BJ (cell line): ENCODE measurements at regions not wholly inside any gene's neighbourhood (a gene's known extent, or its start where the extent isn't known, plus 50 kb on each side); places are given as distances from the start of the nearest gene placed in this dataset.

Source experiments
- CTCF ChIA-PET: fragments of 350-600 bp; formaldehyde crosslinking; extraction: SDS; loops from one replicate; lab custom pipeline; 2021; ENCODE audit warnings: antibody characterized with exemption, inconsistent platforms; lab: Yijun Ruan, JAX
- POLR2A ChIA-PET: fragments of 300-600 bp; sonication (Branson Sonifier 250); formaldehyde crosslinking; extraction: SDS; loops from one replicate; lab custom pipeline; 2021; ENCODE audit warnings: antibody characterized with exemption; lab: Charles Lee
- DNase-seq: peaks from one replicate; pipeline ENCODE4 v3.0.0-alpha.2; 2011; ENCODE audit warnings: low read depth
- H3K27me3 ChIP-seq: 2 replicates; pipeline ENCODE4 v1.6.0; 2011; ENCODE audit warnings: low read length; ENCODE audit not compliant: control insufficient read depth, insufficient read depth
- H3K36me3 ChIP-seq: 2 replicates; pipeline ENCODE4 v1.5.1; 2011; ENCODE audit warnings: low read length; ENCODE audit not compliant: control insufficient read depth, insufficient read depth
- H3K4me3 ChIP-seq: 2 replicates; pipeline ENCODE4 v1.5.1; 2011; ENCODE audit warnings: low read depth, mild to moderate bottlenecking, control low read depth, low read length
- CTCF ChIP-seq: IDR thresholded peaks from 2 replicates; pipeline ENCODE4 v1.5.1; 2011; ENCODE audit warnings: low read depth, mild to moderate bottlenecking, control low read depth, inconsistent platforms, low read length, moderate library complexity; ENCODE audit not compliant: insufficient read depth

- no peaks in the 10 kb centered on the region for H3K36me3 ChIP-seq
- H3K4me3 ChIP-seq: no peak overlapping the region
- H3K27me3 ChIP-seq: no peaks in the 10 kb centered on the region
- TF ChIP-seq CTCF: no peak
- POLR2A ChIA-PET: no interaction called here
- CTCF ChIA-PET: no interaction called here
- no peak for DNase-seq
These were observed 176.5 kb downstream of the SEC14L1 start for GRCh38 chr17:77317091-77317750.

- ChIA-PET CTCF (no interaction called here), POLR2A (no interaction called here)
- no peak for DNase-seq
- TF ChIP-seq CTCF: no peak
- no peaks in the 10 kb centered on the region for H3K27me3 ChIP-seq
- H3K4me3 ChIP-seq: no peak overlapping the region
- no peaks in the 10 kb centered on the region for H3K36me3 ChIP-seq
These were observed 177.3 kb downstream of the SEC14L1 start for GRCh38 chr17:77318021-77318420.

- POLR2A ChIA-PET: no interaction called here
- H3K36me3 ChIP-seq: no peaks in the 10 kb centered on the region
These were observed 177.9 kb downstream of the SEC14L1 start for GRCh38 chr17:77318491-77319210.

GRCh38 chr17:77319211-77320043, 178.7 kb downstream of the SEC14L1 start:
- DNase-seq: peak; percentile 49
- Histone ChIP-seq H3K36me3 (no peaks in the 10 kb centered on the region), H3K4me3 (peak overlapping the region; percentile 53), H3K27me3 (no peaks in the 10 kb centered on the region)
- POLR2A ChIA-PET: no interaction called here
- TF ChIP-seq CTCF: no peak
- CTCF ChIA-PET: interaction anchor here (0.7 kb wide), 1 partner anchor 24 kb away, joined by 3 read pairs; no protein-coding TSS in a partner anchor

More at GRCh38 chr17:77318491-77319210, 177.9 kb downstream of the SEC14L1 start:
- no peak for DNase-seq
- CTCF ChIA-PET: interaction anchor here (0.7 kb wide), 1 partner anchor 23 kb away, joined by 3 read pairs; no protein-coding TSS in a partner anchor
- Histone ChIP-seq H3K27me3 (no peaks in the 10 kb centered on the region), H3K4me3 (peak overlapping the region; percentile 53)
- TF ChIP-seq CTCF: no peak

DNA sequence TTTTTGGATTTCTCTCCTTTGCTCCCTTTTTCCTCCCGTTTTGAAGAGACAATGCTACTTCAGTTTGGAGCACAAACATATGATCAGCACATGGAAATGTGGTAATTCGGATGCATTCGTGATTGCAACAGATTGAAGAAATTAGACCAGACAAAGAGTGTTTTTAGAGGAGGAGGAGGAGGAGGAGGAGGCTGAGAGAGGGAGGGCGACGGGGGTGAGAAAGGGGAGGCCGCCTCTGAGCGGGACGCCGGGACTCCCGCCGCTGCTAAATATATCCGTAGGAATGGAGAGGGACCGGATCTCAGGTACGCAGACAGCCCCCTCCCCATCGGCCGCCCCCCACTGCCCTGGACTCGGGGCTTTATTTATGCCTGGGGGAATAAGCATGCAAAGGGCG, 179.3 kb downstream of the SEC14L1 start:
- TF ChIP-seq CTCF: no peak
- CTCF ChIA-PET: interaction anchor here (0.9 to 1.0 kb wide), 3 partner anchors 12 to 110 kb away, joined by 3 to 4 read pairs (median 3); no protein-coding TSS in a partner anchor
- Histone ChIP-seq H3K4me3 (peak overlapping the region; percentile 53), H3K36me3 (no peaks in the 10 kb centered on the region), H3K27me3 (no peaks in the 10 kb centered on the region)
- no peak for DNase-seq
- POLR2A ChIA-PET: no interaction called here
